ENCODE measurements at regions not wholly inside any gene's neighbourhood (a gene's known extent, or its start where the extent isn't known, plus 50 kb on each side); places are given as distances from the start of the nearest gene placed in this dataset.

DNA sequence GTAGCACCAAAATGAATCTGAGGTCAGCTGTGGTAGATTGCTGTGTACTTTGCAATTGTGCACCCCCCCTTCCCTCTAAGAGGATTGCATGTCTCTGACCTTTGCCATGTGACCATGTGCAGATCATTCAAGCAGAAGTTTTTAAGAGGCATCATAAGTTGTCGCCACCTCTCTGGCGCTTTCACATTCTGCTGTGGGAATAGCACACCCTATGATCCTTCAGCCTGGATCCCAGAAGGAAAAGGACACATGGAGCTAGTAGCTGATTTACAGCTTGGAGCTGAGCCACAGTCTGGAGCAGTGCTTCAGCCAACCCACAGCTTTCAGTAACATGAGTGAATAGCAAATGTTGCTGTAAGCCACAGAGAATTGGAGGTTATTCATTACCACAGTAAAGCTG, 158.5 kb downstream of the TSEN15 start:
- TF ChIP-seq CEBPB (IDR thresholded peaks at IDR 0.05; ENCODE audit: low read depth, low read length) (no peak), POLR2A (IDR thresholded peaks at IDR 0.05; ENCODE audit: low read depth, low read length) (no peak), RAD21 (IDR thresholded peaks at IDR 0.05; ENCODE audit: low read length) (no peak), RCOR1 (IDR thresholded peaks at IDR 0.05; ENCODE audit: insufficient replicate concordance, low read length) (no peak), BHLHE40 (IDR thresholded peaks at IDR 0.05; ENCODE audit: low read depth, low read length) (no peak), MAZ (IDR thresholded peaks at IDR 0.05; ENCODE audit: borderline replicate concordance, low read depth, low read length) (no peak), SMC3 (IDR thresholded peaks at IDR 0.05; ENCODE audit: low read depth, low read length) (no peak)
- TF ChIP-seq, protein P1, sequence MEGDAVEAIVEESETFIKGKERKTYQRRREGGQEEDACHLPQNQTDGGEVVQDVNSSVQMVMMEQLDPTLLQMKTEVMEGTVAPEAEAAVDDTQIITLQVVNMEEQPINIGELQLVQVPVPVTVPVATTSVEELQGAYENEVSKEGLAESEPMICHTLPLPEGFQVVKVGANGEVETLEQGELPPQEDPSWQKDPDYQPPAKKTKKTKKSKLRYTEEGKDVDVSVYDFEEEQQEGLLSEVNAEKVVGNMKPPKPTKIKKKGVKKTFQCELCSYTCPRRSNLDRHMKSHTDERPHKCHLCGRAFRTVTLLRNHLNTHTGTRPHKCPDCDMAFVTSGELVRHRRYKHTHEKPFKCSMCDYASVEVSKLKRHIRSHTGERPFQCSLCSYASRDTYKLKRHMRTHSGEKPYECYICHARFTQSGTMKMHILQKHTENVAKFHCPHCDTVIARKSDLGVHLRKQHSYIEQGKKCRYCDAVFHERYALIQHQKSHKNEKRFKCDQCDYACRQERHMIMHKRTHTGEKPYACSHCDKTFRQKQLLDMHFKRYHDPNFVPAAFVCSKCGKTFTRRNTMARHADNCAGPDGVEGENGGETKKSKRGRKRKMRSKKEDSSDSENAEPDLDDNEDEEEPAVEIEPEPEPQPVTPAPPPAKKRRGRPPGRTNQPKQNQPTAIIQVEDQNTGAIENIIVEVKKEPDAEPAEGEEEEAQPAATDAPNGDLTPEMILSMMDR (conservative IDR thresholded peaks at IDR 0.05; ENCODE audit: low read depth, low read length), result no peak
